Ovary (tissue), 7 donors: ENCODE measurements at regions not wholly inside any gene's neighbourhood (a gene's known extent, or its start where the extent isn't known, plus 50 kb on each side); places are given as distances from the start of the nearest gene placed in this dataset.

Source experiments
- DNase-seq, 5 donors: peaks; one replicate each; pipeline ENCODE4 v3.0.0-alpha.2; 2019 to 2020
- H3K27ac ChIP-seq, 2 donors: fragments of 200-600 bp; one replicate each; pipeline versions ENCODE4 v1.5.1 to v1.8.0; 2019 to 2022
- H3K27me3 ChIP-seq: fragments of 200-600 bp; one replicate; pipeline ENCODE4 v1.8.0; 2022
- H3K36me3 ChIP-seq: fragments of 200-600 bp; sonication (generic); one replicate; pipeline ENCODE4 v1.5.1; 2019
- H3K4me1 ChIP-seq: one replicate; pipeline ENCODE4 v1.8.1; 2013; ENCODE audit warnings: mild to moderate bottlenecking, moderate library complexity; ENCODE audit not compliant: insufficient read depth
- H3K4me3 ChIP-seq: fragments of 200-600 bp; sonication (generic); one replicate; pipeline ENCODE4 v1.5.1; 2017
- H3K9me3 ChIP-seq, 2 donors: fragments of 200-600 bp in 1 of 2; sonication (generic) in 1 of 2; one replicate each; pipeline versions ENCODE4 v1.5.1 to v1.8.1; 2013 to 2019; ENCODE audit warnings: mild to moderate bottlenecking in 1 of 2, moderate library complexity in 1 of 2
- EP300 ChIP-seq: sonication (generic); formaldehyde crosslinking; IDR thresholded peaks from one replicate; pipeline ENCODE4 v1.6.1; 2017; ENCODE audit warnings: antibody characterized with exemption
- POLR2A ChIP-seq: fragments of 450-650 bp; IDR thresholded peaks from one replicate; pipeline ENCODE4 v1.6.1; 2017; ENCODE audit warnings: antibody characterized with exemption, mild to moderate bottlenecking, moderate library complexity
- WGBS, 3 donors: extraction: QIAGEN DNeasy Blood & Tissue Kit in 1 of 3; methylation state at CpG; one replicate each; pipeline versions ENCODE4 v1.1.5 to v1.1.7; 2013 to 2017; 5-methylcytosine and 5-hydroxymethylcytosine counted together
- intact Hi-C, 4 donors: fragments of 100-400 bp; cut with DNase I; formaldehyde crosslinking; loops; one replicate each; pipeline versions ENCODE4 v1.11.0 to v1.15.1; 2022 to 2023
- TF ChIP-seq, protein P1 (sequence below), 3 donors: fragments of 450-650 bp in 2 of 3; fragments of 200-600 bp in 1 of 3; IDR thresholded peaks; one replicate each; pipeline versions ENCODE4 v1.5.1 to v1.8.0; 2016 to 2022; ENCODE audit warnings: antibody characterized with exemption in 3 of 3, mild to moderate bottlenecking in 1 of 3
- donor health status: DM: no; HTN: no; CAD: no; lungs with moderate emphysema.
- donor health status: DM: no; HTN: no; CAD: no.
- donor health status: Bipolar disorder and iron deficiency.
- donor health status: DM: no; HTN: no; CAD: no.
- donor health status: DM: yes; HTN: yes; CAD: no.

DNA sequence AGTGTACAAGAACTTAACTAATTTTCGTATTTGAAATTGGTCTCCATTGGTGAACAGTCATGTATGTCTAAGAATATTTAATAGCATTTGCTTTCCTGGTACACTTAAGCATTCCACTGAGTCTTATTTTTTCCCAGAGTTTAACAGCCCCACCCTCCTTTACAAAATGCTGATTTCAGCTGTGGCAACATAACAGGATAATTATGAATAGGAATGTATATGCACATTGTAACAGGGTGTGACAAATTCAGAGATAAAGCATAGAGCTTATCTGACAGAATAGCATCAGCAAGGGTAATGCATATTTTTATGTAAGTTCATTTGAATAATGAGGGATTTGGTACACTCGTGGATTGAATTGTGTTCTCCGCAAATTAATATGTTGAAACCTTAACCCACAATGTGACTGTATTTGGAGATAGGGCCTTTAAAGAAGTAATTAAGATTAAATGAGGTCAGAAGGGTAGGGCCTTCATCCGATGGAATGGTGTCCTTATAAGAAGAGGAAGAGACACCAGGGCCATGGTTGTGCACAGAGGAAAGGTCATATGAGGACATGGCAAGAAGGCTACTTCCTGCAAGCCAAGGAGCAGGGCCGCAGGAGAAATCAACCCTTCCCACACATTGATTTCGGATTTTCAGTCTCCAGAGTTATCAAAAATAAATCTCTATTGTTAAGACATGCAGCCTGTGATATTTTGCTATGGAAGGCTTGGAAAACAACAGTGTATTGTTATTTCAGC is 439.7 kb upstream of the CDH20 start:
- intact Hi-C loops = no loop called here
- Histone ChIP-seq H3K4me1 (no peaks in the 10 kb centered on the region), H3K36me3 (no peaks in the 10 kb centered on the region), H3K4me3 (no peak overlapping the region), H3K27me3 (no peaks in the 10 kb centered on the region), H3K9me3 (no peaks in the 10 kb centered on the region), H3K27ac (no peak overlapping the region)
- TF ChIP-seq, protein P1, sequence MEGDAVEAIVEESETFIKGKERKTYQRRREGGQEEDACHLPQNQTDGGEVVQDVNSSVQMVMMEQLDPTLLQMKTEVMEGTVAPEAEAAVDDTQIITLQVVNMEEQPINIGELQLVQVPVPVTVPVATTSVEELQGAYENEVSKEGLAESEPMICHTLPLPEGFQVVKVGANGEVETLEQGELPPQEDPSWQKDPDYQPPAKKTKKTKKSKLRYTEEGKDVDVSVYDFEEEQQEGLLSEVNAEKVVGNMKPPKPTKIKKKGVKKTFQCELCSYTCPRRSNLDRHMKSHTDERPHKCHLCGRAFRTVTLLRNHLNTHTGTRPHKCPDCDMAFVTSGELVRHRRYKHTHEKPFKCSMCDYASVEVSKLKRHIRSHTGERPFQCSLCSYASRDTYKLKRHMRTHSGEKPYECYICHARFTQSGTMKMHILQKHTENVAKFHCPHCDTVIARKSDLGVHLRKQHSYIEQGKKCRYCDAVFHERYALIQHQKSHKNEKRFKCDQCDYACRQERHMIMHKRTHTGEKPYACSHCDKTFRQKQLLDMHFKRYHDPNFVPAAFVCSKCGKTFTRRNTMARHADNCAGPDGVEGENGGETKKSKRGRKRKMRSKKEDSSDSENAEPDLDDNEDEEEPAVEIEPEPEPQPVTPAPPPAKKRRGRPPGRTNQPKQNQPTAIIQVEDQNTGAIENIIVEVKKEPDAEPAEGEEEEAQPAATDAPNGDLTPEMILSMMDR (IDR thresholded peaks at IDR 0.05) = no peak
- TF ChIP-seq POLR2A = no peak
- no peak for TF ChIP-seq EP300
- WGBS, 3 donors = 88 to 93% (median 89%) methylated on average over 6 of the region's 6 CpGs
- no peak for DNase-seq

DNA sequence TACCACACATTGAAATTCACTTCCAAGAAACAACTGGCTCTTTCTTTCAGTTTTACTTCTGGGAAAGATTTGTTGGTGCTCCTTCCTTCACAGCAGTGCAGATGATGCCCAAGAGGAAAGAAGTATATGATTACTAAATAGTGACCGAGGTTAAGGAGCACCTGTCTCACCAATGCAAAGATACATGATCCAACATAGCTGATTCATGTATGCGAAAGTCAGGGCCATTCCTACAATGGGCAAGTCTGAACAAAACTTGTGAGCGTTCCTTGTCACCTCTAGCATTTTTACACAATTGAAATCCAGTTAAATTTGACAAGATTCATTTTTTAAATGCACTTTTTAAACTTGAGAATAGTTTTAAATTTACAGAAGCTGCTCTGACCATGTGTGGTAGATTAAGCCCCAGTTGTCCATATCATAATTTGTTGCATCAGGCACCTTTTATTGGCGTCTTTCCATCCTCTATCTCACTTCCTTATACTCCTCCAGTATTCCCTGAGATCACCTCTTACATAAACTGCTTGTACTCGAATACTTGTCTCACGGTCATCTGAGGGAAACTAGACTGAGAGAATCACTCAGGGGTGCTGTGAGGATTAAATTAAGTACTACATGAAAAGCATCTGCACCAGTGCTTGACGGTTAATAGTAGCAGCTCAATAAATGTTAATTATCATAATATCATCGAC is 438.8 kb upstream of the CDH20 start:
- Histone ChIP-seq H3K36me3 (no peaks in the 10 kb centered on the region), H3K27me3 (no peaks in the 10 kb centered on the region), H3K9me3 (no peaks in the 10 kb centered on the region), H3K4me3 (no peak overlapping the region), H3K4me1 (no peaks in the 10 kb centered on the region), H3K27ac (no peak overlapping the region)
- TF ChIP-seq EP300 = no peak
- TF ChIP-seq, protein P1 (IDR thresholded peaks at IDR 0.05) = no peak
- TF ChIP-seq POLR2A = no peak
- WGBS, 3 donors = 83 to 87% (median 84%) methylated on average over 8 of the region's 8 CpGs
- intact Hi-C loops = no loop called here
- DNase-seq = no peak

DNA sequence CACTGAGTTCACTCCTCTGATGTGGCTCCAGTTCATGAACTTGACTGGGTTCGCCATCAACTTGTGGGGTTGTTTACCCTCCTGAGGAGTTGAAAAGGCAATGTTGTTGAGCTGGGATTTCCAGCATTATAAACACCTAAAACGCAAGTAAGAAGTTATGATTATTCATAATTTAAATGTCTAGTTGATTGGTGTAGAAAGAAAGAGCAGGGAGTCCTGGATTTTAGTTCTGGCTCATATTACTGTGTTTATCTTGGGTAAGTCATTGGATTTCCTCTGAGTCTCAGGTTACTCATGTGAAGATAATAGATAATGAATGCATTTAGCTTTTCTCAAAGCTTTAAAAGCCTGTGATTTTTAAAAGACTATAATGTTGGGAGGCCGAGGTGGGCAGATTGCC is 438.0 kb upstream of the CDH20 start:
- H3K9me3 ChIP-seq = no peaks in the 10 kb centered on the region
- H3K36me3 ChIP-seq = no peaks in the 10 kb centered on the region
- 86 to 91% (median 87%) methylated on average over 3 of the region's 3 CpGs for WGBS, 3 donors
- H3K4me1 ChIP-seq = no peaks in the 10 kb centered on the region
- intact Hi-C loops = no loop called here
- no peak for DNase-seq
- TF ChIP-seq EP300 (no peak), POLR2A (no peak)
- TF ChIP-seq, protein P1 (IDR thresholded peaks at IDR 0.05) = no peak
- H3K27me3 ChIP-seq = no peaks in the 10 kb centered on the region
- no peak overlapping the region for H3K27ac ChIP-seq
- H3K4me3 ChIP-seq = no peak overlapping the region

DNA sequence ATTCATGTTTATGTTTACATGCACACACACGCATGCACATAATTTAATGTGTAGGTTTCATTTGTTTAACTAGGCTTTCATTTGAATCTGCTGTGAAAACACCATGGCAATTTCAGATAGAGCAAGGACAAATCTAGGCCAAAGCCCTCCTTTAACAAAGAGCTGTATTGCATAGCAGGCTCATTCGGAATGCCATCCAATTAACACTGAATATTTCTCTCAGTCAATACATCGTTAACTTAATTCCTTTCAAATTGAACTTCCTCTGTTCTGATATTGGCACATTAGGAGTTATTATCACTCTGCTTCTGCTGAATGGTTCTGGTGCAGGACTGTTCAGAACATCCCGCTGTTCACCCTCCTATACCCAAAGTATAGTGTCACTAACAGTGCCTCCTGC is 435.1 kb upstream of the CDH20 start:
- intact Hi-C loops = no loop called here
- Histone ChIP-seq H3K9me3 (no peaks in the 10 kb centered on the region), H3K27me3 (no peaks in the 10 kb centered on the region), H3K36me3 (no peaks in the 10 kb centered on the region), H3K4me3 (no peak overlapping the region), H3K4me1 (no peaks in the 10 kb centered on the region), H3K27ac (no peak overlapping the region)
- TF ChIP-seq, protein P1 (IDR thresholded peaks at IDR 0.05) = no peak
- TF ChIP-seq POLR2A = no peak
- no peak for TF ChIP-seq EP300
- 90 to 91% (median 91%) methylated on average over 4 of the region's 4 CpGs for WGBS, 3 donors
- DNase-seq = no peak
